ENCODE measurements at regions not wholly inside any gene's neighbourhood (a gene's known extent, or its start where the extent isn't known, plus 50 kb on each side); places are given as distances from the start of the nearest gene placed in this dataset.

- Mint-ChIP-seq H3K36me3 (no peaks in the 10 kb centered on the region), H3K9me3 (peaks cover 34% of the 10 kb centered on the region), H3K4me1 (no peaks in the 10 kb centered on the region), H3K4me3 (no peak overlapping the region), H3K27me3 (ENCODE audit: low read depth) (peaks cover 2% of the 10 kb centered on the region; the same call in 1 of the 2 replicates), H3K27ac (no peak overlapping the region)
- TF ChIP-seq ZNF425 (CRISPR knock-in tag; conservative IDR thresholded peaks at IDR 0.05) = no peak
- CTCF ChIA-PET = interaction anchor here (1.0 to 2.5 kb wide), 2 partner anchors 30 to 285 kb away, joined by 3 to 13 read pairs; no protein-coding TSS in a partner anchor
- DNase-seq (ENCODE audit: low spot score) = no peak
- peak; percentile 28; the same call in 1 of the 2 replicates for ATAC-seq
- POLR2A ChIA-PET = no interaction called here
Observed at GRCh38 chr10:124279298-124279697, 139.4 kb downstream of the OAT start.

GRCh38 chr10:124278356-124278755 lies 140.4 kb downstream of the OAT start:
- POLR2A ChIA-PET = no interaction called here
- no peak overlapping the region for H3K4me3 Mint-ChIP-seq
- DNase-seq (ENCODE audit: low spot score) (no peak), ATAC-seq (no peak)
- peaks cover 43% of the 10 kb centered on the region for H3K9me3 Mint-ChIP-seq
- CTCF ChIA-PET = no interaction called here
- no peak for TF ChIP-seq EMX1 (CRISPR knock-in tag; IDR thresholded peaks at IDR 0.05)
- TF ChIP-seq OVOL2 (CRISPR knock-in tag; IDR thresholded peaks at IDR 0.05; ENCODE audit: borderline replicate concordance) = no peak
- TF ChIP-seq ZBTB21 (CRISPR knock-in tag; IDR thresholded peaks at IDR 0.05; ENCODE audit: borderline replicate concordance) = no peak
- no peak for TF ChIP-seq TP53 (CRISPR knock-in tag; IDR thresholded peaks at IDR 0.05)
- no peak for TF ChIP-seq FOXP4 (CRISPR knock-in tag; IDR thresholded peaks at IDR 0.05)
- TF ChIP-seq ZNF232 (CRISPR knock-in tag; IDR thresholded peaks at IDR 0.05) = no peak
- TF ChIP-seq TCF7 (CRISPR knock-in tag; IDR thresholded peaks at IDR 0.05; ENCODE audit: low read depth) = no peak
- TF ChIP-seq ZNF532 (CRISPR knock-in tag; IDR thresholded peaks at IDR 0.05; ENCODE audit: borderline replicate concordance) = no peak
- no peak overlapping the region for H3K27ac Mint-ChIP-seq
- H3K27me3 Mint-ChIP-seq (ENCODE audit: low read depth) = peaks cover 3% of the 10 kb centered on the region; the same call in 1 of the 2 replicates
- H3K36me3 Mint-ChIP-seq = peaks cover 2% of the 10 kb centered on the region; the same call in 1 of the 2 replicates
- no peaks in the 10 kb centered on the region for H3K4me1 Mint-ChIP-seq

GRCh38 chr10:124273141-124273540 lies 145.6 kb downstream of the OAT start:
- Mint-ChIP-seq H3K4me3 (no peak overlapping the region), H3K36me3 (peaks cover 22% of the 10 kb centered on the region), H3K27ac (no peak overlapping the region), H3K4me1 (no peaks in the 10 kb centered on the region), H3K9me3 (peaks cover 50% of the 10 kb centered on the region), H3K27me3 (ENCODE audit: low read depth) (peaks cover 23% of the 10 kb centered on the region)
- ATAC-seq (no peak), DNase-seq (ENCODE audit: low spot score) (no peak)
- ChIA-PET POLR2A (no interaction called here), CTCF (no interaction called here)
- no peak for TF ChIP-seq ZNF512 (CRISPR knock-in tag; IDR thresholded peaks at IDR 0.05; ENCODE audit: borderline replicate concordance)
- TF ChIP-seq IRF1 (CRISPR knock-in tag; IDR thresholded peaks at IDR 0.05) = no peak
- TF ChIP-seq EMX1 (CRISPR knock-in tag; IDR thresholded peaks at IDR 0.05) = no peak
- no peak for TF ChIP-seq NR1H2 (CRISPR knock-in tag; IDR thresholded peaks at IDR 0.05)
- no peak for TF ChIP-seq OVOL2 (CRISPR knock-in tag; IDR thresholded peaks at IDR 0.05; ENCODE audit: borderline replicate concordance)
- no peak for TF ChIP-seq PRDM15 (CRISPR knock-in tag; IDR thresholded peaks at IDR 0.05)
- no peak for TF ChIP-seq ZSCAN18 (CRISPR knock-in tag; IDR thresholded peaks at IDR 0.05)

Measured in WTC11 (cell line).